AG04450 (cell line): ENCODE measurements at regions not wholly inside any gene's neighbourhood (a gene's known extent, or its start where the extent isn't known, plus 50 kb on each side); places are given as distances from the start of the nearest gene placed in this dataset.

ENCODE experiments used
- CTCF ChIA-PET: fragments of 300-600, 350-600 bp; formaldehyde crosslinking; extraction: SDS; loops from one replicate; lab custom pipeline; 2022; ENCODE audit warnings: antibody characterized with exemption, inconsistent platforms; lab: Charles Lee
- POLR2A ChIA-PET: fragments of 350-600 bp; formaldehyde crosslinking; extraction: SDS; loops from one replicate; lab custom pipeline; 2021; ENCODE audit warnings: antibody characterized with exemption, inconsistent platforms; lab: Yijun Ruan, JAX
- DNase-seq: peaks from one replicate; pipeline ENCODE4 v3.0.0-alpha.2; 2011; ENCODE audit warnings: low read depth, low spot score
- H3K27ac ChIP-seq: one replicate; pipeline ENCODE4 v1.5.1; 2012; ENCODE audit warnings: low read depth, low read length, control low read depth
- H3K27me3 ChIP-seq: one replicate; pipeline ENCODE4 v1.6.0; 2012; ENCODE audit warnings: low read length; ENCODE audit not compliant: control insufficient read depth, insufficient read depth
- H3K4me3 ChIP-seq: 2 replicates; pipeline ENCODE4 v1.5.1; 2011; ENCODE audit warnings: mild to moderate bottlenecking, low read depth, low read length, control low read depth
- H3K9me3 ChIP-seq: 2 replicates; pipeline ENCODE4 v1.5.1; 2012; ENCODE audit warnings: low read length; ENCODE audit not compliant: control insufficient read depth, insufficient read depth
- TF ChIP-seq, protein P1 (sequence below): IDR thresholded peaks from 2 replicates; pipeline ENCODE4 v1.5.1; 2011; ENCODE audit warnings: low read depth, low read length, control low read depth, inconsistent platforms

DNA sequence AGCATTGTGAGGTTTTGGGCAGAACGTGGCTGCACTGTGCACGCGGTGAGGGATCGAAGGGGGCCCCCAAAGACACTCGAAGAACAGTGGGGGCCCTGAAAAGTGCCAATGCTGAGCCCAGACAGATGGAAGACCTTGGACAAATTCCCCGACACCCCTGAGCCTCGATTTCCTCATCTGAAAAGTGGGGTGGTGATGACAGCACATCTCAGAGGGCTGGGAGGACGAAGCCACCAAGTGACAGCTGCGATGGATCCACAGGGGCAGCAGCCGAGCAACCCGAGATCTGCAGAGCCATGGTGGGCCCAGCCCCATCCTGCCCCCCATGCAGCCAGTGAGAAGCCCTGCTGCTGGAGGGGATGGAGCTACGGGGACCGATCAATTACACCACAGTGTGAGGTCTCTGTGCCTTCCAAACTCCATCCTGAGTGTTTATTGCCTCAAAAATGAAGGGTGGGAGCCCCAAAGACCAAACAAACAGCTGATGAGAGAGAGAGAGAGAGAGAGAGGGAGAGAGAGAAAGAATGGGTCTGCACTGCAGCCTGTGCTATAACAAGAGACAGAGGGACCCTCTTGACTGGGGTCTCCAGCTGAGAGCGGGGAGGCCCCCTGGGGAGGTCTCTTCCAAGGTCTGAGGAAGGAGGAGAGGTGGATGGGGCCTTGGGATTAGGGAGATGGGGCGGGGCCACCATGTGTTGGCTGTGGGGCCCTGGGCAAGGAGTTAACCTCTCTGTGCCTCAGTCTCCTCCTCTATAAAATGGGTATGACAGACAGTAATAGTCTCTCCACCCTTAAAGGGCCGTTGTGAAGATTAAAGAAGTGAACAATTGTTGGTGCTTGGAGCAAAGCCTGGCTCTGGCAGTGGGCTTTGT is 134.4 kb upstream of the IER5L start:
- Histone ChIP-seq H3K4me3 (no peak overlapping the region), H3K27ac (no peak overlapping the region), H3K9me3 (no peaks in the 10 kb centered on the region), H3K27me3 (no peaks in the 10 kb centered on the region)
- TF ChIP-seq, protein P1, sequence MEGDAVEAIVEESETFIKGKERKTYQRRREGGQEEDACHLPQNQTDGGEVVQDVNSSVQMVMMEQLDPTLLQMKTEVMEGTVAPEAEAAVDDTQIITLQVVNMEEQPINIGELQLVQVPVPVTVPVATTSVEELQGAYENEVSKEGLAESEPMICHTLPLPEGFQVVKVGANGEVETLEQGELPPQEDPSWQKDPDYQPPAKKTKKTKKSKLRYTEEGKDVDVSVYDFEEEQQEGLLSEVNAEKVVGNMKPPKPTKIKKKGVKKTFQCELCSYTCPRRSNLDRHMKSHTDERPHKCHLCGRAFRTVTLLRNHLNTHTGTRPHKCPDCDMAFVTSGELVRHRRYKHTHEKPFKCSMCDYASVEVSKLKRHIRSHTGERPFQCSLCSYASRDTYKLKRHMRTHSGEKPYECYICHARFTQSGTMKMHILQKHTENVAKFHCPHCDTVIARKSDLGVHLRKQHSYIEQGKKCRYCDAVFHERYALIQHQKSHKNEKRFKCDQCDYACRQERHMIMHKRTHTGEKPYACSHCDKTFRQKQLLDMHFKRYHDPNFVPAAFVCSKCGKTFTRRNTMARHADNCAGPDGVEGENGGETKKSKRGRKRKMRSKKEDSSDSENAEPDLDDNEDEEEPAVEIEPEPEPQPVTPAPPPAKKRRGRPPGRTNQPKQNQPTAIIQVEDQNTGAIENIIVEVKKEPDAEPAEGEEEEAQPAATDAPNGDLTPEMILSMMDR, result no peak
- DNase-seq, result no peak
- ChIA-PET POLR2A (interaction anchor here (1.0 kb wide), 1 partner anchor 135 kb away, joined by 4 read pairs; the partner anchor contains the start of gene IER5L), CTCF (interaction anchor here (0.8 kb wide), 1 partner anchor 169 kb away, joined by 3 read pairs; no protein-coding TSS in a partner anchor)

DNA sequence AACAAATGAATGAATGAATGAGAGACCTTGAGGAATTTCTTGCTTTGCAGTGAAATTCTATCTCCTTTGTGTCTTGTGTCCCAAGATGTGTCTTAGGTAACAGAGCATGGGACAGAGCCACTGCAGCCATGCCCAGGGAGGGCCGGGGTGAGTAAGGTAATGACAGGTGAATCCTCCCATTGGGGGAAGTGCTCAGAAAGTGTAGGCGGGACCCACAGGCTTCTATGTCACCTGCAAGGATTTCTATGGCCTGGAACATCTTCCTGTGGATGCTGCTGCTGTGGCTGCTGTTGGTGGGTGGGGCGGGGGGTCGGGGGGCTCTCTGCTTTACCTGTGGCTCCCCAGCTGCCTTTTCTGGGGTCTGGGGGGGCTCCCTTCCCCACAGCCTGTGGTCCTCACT is 133.6 kb upstream of the IER5L start:
- no peak overlapping the region for H3K4me3 ChIP-seq
- no peak overlapping the region for H3K27ac ChIP-seq
- no peaks in the 10 kb centered on the region for H3K9me3 ChIP-seq
- ChIA-PET CTCF (no interaction called here), POLR2A (no interaction called here)
- TF ChIP-seq, protein P1, result no peak
- H3K27me3 ChIP-seq, result no peaks in the 10 kb centered on the region
- no peak for DNase-seq

DNA sequence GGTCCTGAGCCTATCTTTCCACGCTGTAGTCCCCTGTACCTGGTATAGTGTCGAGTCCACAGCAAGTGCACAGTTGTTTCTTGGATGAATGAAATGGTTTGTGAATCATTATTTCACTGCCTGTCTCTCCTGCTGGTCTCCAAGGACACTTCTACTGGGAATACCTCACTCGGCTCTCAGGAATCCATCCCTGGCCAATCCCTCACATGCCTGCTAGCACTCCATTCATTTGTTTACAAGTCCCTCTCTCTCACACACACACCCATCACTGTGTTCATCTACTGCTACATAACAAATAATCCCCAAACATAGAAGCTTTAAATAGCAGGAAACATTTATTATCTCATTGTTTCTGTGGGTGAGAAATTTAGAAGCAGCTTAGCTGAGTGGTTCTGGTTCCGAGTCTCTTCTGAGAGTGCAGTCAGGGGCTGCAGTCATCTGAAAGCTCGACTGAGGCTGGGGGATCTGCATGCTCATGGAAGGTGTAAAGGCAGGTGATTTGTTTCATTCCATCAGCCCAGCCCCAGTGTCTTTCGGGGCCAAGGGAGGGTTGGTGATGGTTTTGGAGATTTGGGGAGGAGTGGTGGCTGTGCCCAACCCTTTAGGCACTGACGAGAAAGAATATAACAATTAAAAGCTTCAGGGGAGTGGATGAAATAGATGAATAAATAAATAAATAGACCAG is 132.7 kb upstream of the IER5L start:
- TF ChIP-seq, protein P1, result no peak
- DNase-seq, result no peak
- H3K9me3 ChIP-seq, result no peaks in the 10 kb centered on the region
- H3K4me3 ChIP-seq, result no peak overlapping the region
- POLR2A ChIA-PET, result interaction anchor here (1.6 kb wide), 1 partner anchor 10 kb away, joined by 4 read pairs; no protein-coding TSS in a partner anchor
- H3K27me3 ChIP-seq, result no peaks in the 10 kb centered on the region
- no peak overlapping the region for H3K27ac ChIP-seq
- CTCF ChIA-PET, result no interaction called here

- ChIA-PET CTCF (no interaction called here), POLR2A (interaction anchor here (1.6 kb wide), 1 partner anchor 11 kb away, joined by 4 read pairs; no protein-coding TSS in a partner anchor)
- H3K9me3 ChIP-seq, result no peaks in the 10 kb centered on the region; the same call in 1 of the 2 replicates
- no peaks in the 10 kb centered on the region for H3K27me3 ChIP-seq
- TF ChIP-seq, protein P1, result no peak
- no peak overlapping the region for H3K27ac ChIP-seq
- H3K4me3 ChIP-seq, result no peak overlapping the region
- no peak for DNase-seq
Measured at GRCh38 chr9:129309906-129310305, 131.8 kb upstream of the IER5L start.
